ENCODE measurements at regions not wholly inside any gene's neighbourhood (a gene's known extent, or its start where the extent isn't known, plus 50 kb on each side); places are given as distances from the start of the nearest gene placed in this dataset.
"Not testable (repeated sequence)": the region's sequence is repeated elsewhere in the genome, so short reads cannot be mapped to it uniquely, and the experiment has no call there.

- DNase-seq (ENCODE audit: low spot score): no peak
Observed at GRCh38 chr10:16231734-16232435, 204.9 kb upstream of the PTER start.

GRCh38 chr10:16232441-16232840 is 204.4 kb upstream of the PTER start:
- DNase-seq (ENCODE audit: low spot score): no peak

GRCh38 chr10:16234916-16235315 is 201.9 kb upstream of the PTER start:
- no peak for DNase-seq (ENCODE audit: low spot score)

- no peak for DNase-seq (ENCODE audit: low spot score)
Observed at GRCh38 chr10:16242446-16242845, 194.4 kb upstream of the PTER start.

- no peak for DNase-seq (ENCODE audit: low spot score)
Observed at GRCh38 chr10:16242859-16243613, 193.8 kb upstream of the PTER start.

GRCh38 chr10:16250136-16250535 is 186.7 kb upstream of the PTER start:
- not testable (repeated sequence) for DNase-seq (ENCODE audit: low spot score)

GRCh38 chr10:16256336-16256735 is 180.5 kb upstream of the PTER start:
- no peak for DNase-seq (ENCODE audit: low spot score)

- no peak for DNase-seq (ENCODE audit: low spot score)
Observed at GRCh38 chr10:16258291-16259040, 178.3 kb upstream of the PTER start.

GRCh38 chr10:16259726-16260125 is 177.1 kb upstream of the PTER start:
- DNase-seq (ENCODE audit: low spot score): no peak

GRCh38 chr10:16260388-16260787 is 176.4 kb upstream of the PTER start:
- no peak for DNase-seq (ENCODE audit: low spot score)

GRCh38 chr10:16271571-16271970 is 165.2 kb upstream of the PTER start:
- no peak for DNase-seq (ENCODE audit: low spot score)

- no peak for DNase-seq (ENCODE audit: low spot score)
Observed at GRCh38 chr10:16274911-16275310, 161.9 kb upstream of the PTER start.

GRCh38 chr10:16280595-16280994 is 156.2 kb upstream of the PTER start:
- DNase-seq (ENCODE audit: low spot score): no peak

GRCh38 chr10:16292366-16292765 is 144.4 kb upstream of the PTER start:
- no peak for DNase-seq (ENCODE audit: low spot score)

- no peak for DNase-seq (ENCODE audit: low spot score)
Observed at GRCh38 chr10:16297069-16297468, 139.7 kb upstream of the PTER start.

GRCh38 chr10:16297642-16298041 is 139.2 kb upstream of the PTER start:
- no peak for DNase-seq (ENCODE audit: low spot score)

GRCh38 chr10:16304311-16304710 is 132.5 kb upstream of the PTER start:
- DNase-seq (ENCODE audit: low spot score): no peak

GRCh38 chr10:16310440-16310839 is 126.4 kb upstream of the PTER start:
- no peak for DNase-seq (ENCODE audit: low spot score)

GRCh38 chr10:16314259-16314658 is 122.6 kb upstream of the PTER start:
- DNase-seq (ENCODE audit: low spot score): no peak

- DNase-seq (ENCODE audit: low spot score): no peak
Observed at GRCh38 chr10:16316733-16317390, 119.9 kb upstream of the PTER start.

- no peak for DNase-seq (ENCODE audit: low spot score)
Observed at GRCh38 chr10:16341637-16342036, 95.2 kb upstream of the PTER start.

GRCh38 chr10:16348891-16349290 is 87.9 kb upstream of the PTER start:
- no peak for DNase-seq (ENCODE audit: low spot score)

Measured in COLO829 (cell line).